Left lobe of liver (tissue), 2 donors: ENCODE measurements at regions not wholly inside any gene's neighbourhood (a gene's known extent, or its start where the extent isn't known, plus 50 kb on each side); places are given as distances from the start of the nearest gene placed in this dataset.
"Not testable (repeated sequence)": the region's sequence is repeated elsewhere in the genome, so short reads cannot be mapped to it uniquely, and the experiment has no call there.

Experiments
- ATAC-seq: fragments of 200-7000 bp; cut with Tn5 transposase; one replicate; pipeline ENCODE4 v1.9.1; 2020; ENCODE audit warnings: mild to moderate bottlenecking, moderate library complexity
- DNase-seq: peaks from one replicate; pipeline ENCODE4 v3.0.0-alpha.2; 2020; ENCODE audit warnings: low spot score
- donor health status: DM: no; HTN: no; CAD: no; lungs with moderate emphysema.
- donor health status: DM: no; HTN: yes; CAD: no.

- peak; percentile 70 for ATAC-seq
- not testable (repeated sequence) for DNase-seq
Observed at GRCh38 chr1:120282744-120283464, 106.6 kb upstream of the SEC22B start.

- DNase-seq, ATAC-seq: not testable (repeated sequence)
Observed at GRCh38 chr1:120278259-120278610, 101.9 kb upstream of the SEC22B start.

DNA sequence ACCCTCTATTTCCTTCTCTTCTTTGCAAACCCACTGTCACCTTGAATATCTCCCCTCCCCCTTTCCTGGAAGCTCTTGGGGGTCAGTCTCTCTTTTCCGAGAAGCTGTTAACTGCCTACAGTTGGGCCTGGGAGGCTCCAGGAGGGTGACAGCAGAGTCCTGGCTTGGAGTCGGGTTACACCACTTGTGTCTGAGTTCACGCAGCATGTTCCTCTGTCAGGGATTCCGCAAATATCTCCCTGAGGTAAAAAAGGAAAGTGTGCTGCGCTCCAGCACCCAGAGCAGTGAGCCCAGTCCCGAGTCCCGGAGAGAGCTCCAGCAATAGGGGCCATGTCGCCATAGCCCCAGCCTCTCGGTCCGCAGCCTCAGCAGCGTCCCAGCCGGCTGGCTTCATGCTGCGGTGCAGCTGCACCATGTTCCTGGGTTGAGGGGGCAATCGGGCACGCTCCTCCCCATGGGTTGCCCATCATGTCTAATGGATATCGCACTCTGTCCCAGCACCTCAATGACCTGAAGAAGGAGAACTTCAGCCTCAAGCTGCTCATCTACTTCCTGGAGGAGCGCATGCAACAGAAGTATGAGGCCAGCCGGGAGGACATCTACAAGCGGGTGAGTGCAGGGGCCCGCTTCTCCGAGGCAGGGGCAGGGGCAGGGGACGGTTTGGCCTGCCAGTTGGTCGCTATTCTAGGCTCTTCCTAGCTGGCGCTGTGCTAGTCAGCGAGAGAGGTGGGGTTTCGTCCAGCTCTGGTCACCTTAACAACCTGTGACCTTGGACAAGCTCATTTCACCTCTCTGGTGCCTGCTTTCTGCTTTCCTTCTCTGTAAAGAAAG lies 101.3 kb upstream of the SEC22B start:
- DNase-seq: not testable (repeated sequence)
- ATAC-seq: peak; percentile 35

GRCh38 chr1:120276710-120277109 lies 100.4 kb upstream of the SEC22B start:
- ATAC-seq, DNase-seq: not testable (repeated sequence)

DNA sequence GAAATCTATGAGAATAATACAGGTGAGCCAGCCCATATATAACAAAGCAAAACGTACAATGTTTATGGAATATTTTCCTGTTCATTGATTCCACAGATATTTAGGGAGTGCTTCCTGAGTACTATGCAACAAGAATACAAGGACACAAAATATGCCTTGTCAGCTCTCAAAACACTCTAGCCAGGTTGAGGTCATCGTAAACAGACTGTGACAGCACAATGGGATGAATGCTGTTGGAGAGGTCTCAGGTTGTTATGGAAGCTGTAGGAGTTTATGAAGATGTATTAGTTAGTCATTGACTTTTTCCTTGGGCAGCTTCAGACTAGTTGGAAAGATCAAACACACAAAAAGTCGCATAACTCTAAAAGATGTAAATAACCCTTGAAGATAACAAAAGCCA lies 98.1 kb upstream of the SEC22B start:
- not testable (repeated sequence) for DNase-seq, ATAC-seq

- peak; percentile 56 for ATAC-seq
- peak; percentile 7 for DNase-seq
Observed at GRCh38 chr1:120273363-120273762, 97.0 kb upstream of the SEC22B start.

DNA sequence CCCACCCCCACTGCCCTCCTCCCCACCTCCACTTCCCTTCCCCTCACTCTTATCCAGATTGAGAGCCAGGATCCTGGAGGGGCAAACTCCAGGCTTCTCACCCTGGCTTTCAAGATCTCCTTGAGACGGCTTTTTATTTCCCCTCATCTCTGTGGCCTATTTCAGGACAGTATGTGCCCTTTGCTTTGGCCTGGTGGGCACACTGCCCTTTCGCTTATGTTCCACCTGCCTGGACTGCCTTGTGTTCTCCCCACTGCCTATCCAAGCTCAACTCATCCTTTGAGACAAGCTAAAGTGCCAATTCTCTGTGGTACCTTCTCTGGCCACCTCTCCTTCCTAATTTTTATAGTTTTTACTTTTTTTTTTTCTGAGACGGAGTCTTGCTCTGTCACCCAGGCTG lies 95.9 kb upstream of the SEC22B start:
- not testable (repeated sequence) for DNase-seq, ATAC-seq

DNA sequence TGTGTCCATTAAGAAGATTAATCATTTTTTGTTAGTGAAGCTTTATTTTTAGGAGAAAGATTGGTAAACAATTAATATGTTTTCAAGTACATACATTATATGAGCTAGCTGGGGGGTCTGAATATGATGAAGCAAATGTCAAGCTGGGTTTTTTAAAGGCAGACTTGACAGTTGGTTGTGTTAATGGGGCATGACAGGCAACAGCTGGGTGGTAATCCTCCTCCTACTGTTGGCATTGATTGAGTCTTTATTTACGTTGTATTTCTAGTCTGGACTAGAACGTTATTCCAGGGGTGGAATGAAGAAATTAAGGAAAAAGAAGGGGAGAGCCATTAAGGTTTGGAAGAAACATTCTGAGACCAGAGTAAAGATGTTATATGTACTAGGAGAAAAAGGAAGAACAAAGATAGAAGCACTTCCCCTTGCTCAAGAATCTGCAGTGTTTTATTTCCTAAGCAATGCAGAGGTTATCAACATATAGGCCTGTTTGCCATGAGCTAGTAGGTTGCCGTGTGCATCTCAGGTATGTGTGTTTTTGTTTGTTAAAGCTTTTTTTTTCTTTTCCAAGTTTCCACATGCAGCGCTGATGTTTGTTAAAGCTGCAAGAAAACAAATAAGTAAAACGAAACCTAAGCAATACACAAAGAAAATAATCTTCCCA lies 95.4 kb upstream of the SEC22B start:
- not testable (repeated sequence) for ATAC-seq, DNase-seq

GRCh38 chr1:120267894-120268551 lies 91.7 kb upstream of the SEC22B start:
- ATAC-seq: not testable (repeated sequence)

DNA sequence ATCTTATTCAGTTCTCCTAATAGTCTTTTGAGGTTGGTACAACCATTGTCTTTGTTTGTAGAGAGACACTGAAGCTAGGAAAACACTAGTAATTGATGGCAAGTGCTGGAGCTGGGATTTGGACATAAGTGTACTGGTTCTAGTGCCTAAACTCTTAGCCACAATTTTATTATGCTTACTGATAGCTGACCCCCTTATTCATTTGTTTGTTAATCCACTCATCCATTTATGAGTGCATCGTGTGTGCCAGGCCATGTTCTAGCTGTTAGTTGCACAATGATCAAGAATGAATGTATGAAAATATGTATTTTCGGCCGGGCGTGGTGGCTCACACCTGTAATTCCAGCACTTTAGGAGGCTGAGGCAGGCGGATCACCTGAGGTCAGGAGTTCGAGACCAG lies 88.2 kb upstream of the SEC22B start:
- not testable (repeated sequence) for ATAC-seq

More at GRCh38 chr1:120267894-120268551, 91.7 kb upstream of the SEC22B start:
- not testable (repeated sequence) for DNase-seq

GRCh38 chr1:120262791-120263751 lies 86.8 kb upstream of the SEC22B start:
- not testable (repeated sequence) for ATAC-seq, DNase-seq

More for the DNA sequence above, 88.2 kb upstream of the SEC22B start:
- DNase-seq: not testable (repeated sequence)

GRCh38 chr1:120257778-120258105 lies 81.4 kb upstream of the SEC22B start:
- peak; percentile 36 for ATAC-seq
- DNase-seq: not testable (repeated sequence)

GRCh38 chr1:120257064-120257777 lies 80.9 kb upstream of the SEC22B start:
- not testable (repeated sequence) for DNase-seq, ATAC-seq

GRCh38 chr1:120250756-120251155 lies 74.4 kb upstream of the SEC22B start:
- DNase-seq: not testable (repeated sequence)
- ATAC-seq: peak; percentile 82

DNA sequence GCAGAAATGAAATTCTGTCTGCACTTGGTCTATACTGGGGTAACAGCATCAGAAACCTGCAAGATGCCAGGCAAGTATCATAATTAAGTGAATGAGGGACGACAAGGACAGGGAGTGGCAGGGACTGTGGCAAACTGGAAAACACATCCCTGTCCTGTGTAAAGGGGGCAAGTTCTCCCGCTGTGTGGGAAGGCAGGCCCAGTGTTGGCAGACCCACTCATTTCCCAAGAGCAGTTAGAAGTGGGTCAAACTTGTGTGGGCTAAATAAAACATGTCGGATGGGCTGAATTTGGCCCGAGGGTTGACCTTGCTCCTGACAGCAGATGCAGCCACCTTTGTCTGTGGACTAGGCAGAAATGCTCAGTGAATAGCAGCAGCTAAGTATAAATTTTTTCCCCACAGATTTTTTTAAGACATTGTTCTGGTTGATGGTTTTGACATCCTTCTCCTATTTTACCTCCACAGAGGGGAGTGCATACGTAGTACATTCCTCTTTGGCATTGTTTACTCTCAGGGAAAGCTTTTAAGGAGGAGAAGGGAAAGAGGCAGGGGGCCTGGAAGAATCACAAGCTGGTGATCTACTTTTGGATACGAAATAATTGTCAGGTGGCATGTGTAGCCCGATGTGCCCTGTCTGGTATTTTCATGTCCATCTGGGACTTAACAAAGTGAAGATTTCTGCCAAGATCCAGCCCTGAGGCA lies 72.6 kb upstream of the SEC22B start:
- ATAC-seq, DNase-seq: not testable (repeated sequence)

GRCh38 chr1:120248203-120248602 lies 71.9 kb upstream of the SEC22B start:
- ATAC-seq: peak; percentile 28
- DNase-seq: not testable (repeated sequence)

- not testable (repeated sequence) for ATAC-seq
Observed at GRCh38 chr1:120243867-120244266, 67.5 kb upstream of the SEC22B start.

GRCh38 chr1:120242582-120242981 lies 66.3 kb upstream of the SEC22B start:
- peak; percentile 26 for ATAC-seq

More at GRCh38 chr1:120243867-120244266, 67.5 kb upstream of the SEC22B start:
- not testable (repeated sequence) for DNase-seq

More at GRCh38 chr1:120242582-120242981, 66.3 kb upstream of the SEC22B start:
- DNase-seq: not testable (repeated sequence)
